CD4-positive, CD25-positive, alpha-beta regulatory T cell (primary cell): ENCODE measurements at regions not wholly inside any gene's neighbourhood (a gene's known extent, or its start where the extent isn't known, plus 50 kb on each side); places are given as distances from the start of the nearest gene placed in this dataset.

Experiments
- ATAC-seq, 2 donors: fragments of 150-1000 bp; cut with Tn5 transposase; one replicate each; pipeline ENCODE4 v1.10.0; 2021; ENCODE audit warnings: low read depth in 2 of 2, moderate number of reproducible peaks in 2 of 2, moderate library complexity in 1 of 2
- DNase-seq, 3 donors: peaks; one replicate each; pipeline versions ENCODE4 v3.0.0 to v3.0.0-alpha.2; 2012 to 2022; ENCODE audit warnings: mixed read lengths in 1 of 3
- H3K27ac ChIP-seq: one replicate; pipeline ENCODE4 v1.7.0; 2013; ENCODE audit warnings: mild to moderate bottlenecking, low read length; ENCODE audit not compliant: insufficient read depth, poor library complexity, severe bottlenecking
- H3K27me3 ChIP-seq: one replicate; pipeline ENCODE4 v1.7.0; 2013; ENCODE audit warnings: low read length; ENCODE audit not compliant: control insufficient read depth, insufficient read depth
- H3K36me3 ChIP-seq: one replicate; pipeline ENCODE4 v1.7.0; 2013; ENCODE audit warnings: mild to moderate bottlenecking, low read length, moderate library complexity; ENCODE audit not compliant: control insufficient read depth, insufficient read depth
- H3K4me1 ChIP-seq: 2 replicates; pipeline ENCODE4 v1.7.0; 2013; ENCODE audit warnings: mild to moderate bottlenecking, low read length; ENCODE audit not compliant: insufficient read depth, control insufficient read depth, poor library complexity, severe bottlenecking
- H3K4me3 ChIP-seq: one replicate; pipeline ENCODE4 v1.7.0; 2013; ENCODE audit warnings: low read depth, mild to moderate bottlenecking, low read length, moderate library complexity
- H3K9me3 ChIP-seq, 2 experiments: 1 replicate in 1 of 2; 2 replicates in 1 of 2; pipeline ENCODE4 v1.7.0; 2013; ENCODE audit warnings: low read length in 2 of 2, mild to moderate bottlenecking in 1 of 2, moderate library complexity in 1 of 2; ENCODE audit not compliant: control insufficient read depth in 2 of 2
- H3K27ac Mint-ChIP-seq, 3 donors: one replicate each; pipeline ENCODE4 v1.8.0; 2020 to 2022; ENCODE audit warnings: mild to moderate bottlenecking in 3 of 3, mixed read lengths in 3 of 3, moderate library complexity in 2 of 3
- H3K27me3 Mint-ChIP-seq: one replicate; pipeline ENCODE4 v1.8.0; 2022; ENCODE audit warnings: mild to moderate bottlenecking, mixed read lengths
- H3K36me3 Mint-ChIP-seq: one replicate; pipeline ENCODE4 v1.8.0; 2020; ENCODE audit warnings: mixed read lengths
- H3K4me1 Mint-ChIP-seq, 4 donors: one replicate each; pipeline ENCODE4 v1.8.0; 2020 to 2022; ENCODE audit warnings: mixed read lengths in 4 of 4, mild to moderate bottlenecking in 1 of 4
- H3K4me3 Mint-ChIP-seq, 4 donors: one replicate each; pipeline ENCODE4 v1.8.0; 2020 to 2022; ENCODE audit warnings: mild to moderate bottlenecking in 4 of 4, mixed read lengths in 4 of 4, moderate library complexity in 3 of 4
- H3K9me3 Mint-ChIP-seq, 7 donors: one replicate each; pipeline ENCODE4 v1.8.0; 2020 to 2022; ENCODE audit warnings: mixed read lengths in 7 of 7, mild to moderate bottlenecking in 3 of 7, moderate library complexity in 2 of 7

DNA sequence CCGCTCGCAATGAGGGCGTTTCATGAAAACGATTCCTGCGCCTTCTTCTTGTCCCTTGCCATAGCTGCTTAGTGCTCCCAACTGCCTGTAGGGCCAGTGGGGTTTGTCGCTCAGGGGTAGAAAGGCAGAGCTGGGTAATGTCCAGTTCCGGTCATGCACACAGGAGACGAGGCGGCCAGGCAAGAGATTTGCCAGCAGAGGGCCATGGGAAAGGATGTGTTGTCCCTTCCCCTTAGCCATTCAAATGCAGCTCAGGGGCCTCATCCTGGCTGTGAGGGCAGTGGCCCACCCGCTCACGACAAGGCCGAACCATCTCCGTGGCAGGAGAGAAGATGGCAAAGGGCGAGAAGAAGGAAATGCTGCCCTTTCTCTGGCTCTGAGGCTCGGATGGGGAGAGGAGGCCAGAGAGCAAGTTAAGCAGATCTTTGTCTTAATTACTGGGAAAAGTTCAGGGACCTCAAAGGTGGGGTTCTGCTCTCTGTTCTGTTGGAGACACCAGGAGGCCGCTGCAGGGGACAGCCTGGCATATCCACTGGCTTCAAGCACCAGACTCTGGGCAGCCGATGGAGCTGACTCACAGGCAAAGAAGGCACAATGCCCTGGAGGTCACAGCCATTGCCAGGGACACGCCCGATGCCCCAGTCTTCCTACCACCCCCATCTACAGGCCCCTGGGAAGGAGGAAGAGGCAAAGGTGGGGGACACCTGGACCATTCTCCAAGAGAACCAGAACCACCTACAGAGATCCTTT is 534.8 kb upstream of the MGMT start:
- Histone ChIP-seq H3K9me3 (no peaks in the 10 kb centered on the region), H3K27ac (no peak overlapping the region), H3K27me3 (no peaks in the 10 kb centered on the region), H3K4me1 (peaks cover 3% of the 10 kb centered on the region), H3K36me3 (no peaks in the 10 kb centered on the region), H3K4me3 (no peak overlapping the region)
- peaks cover 13% of the 10 kb centered on the region for H3K27me3 Mint-ChIP-seq
- ATAC-seq (no peak), DNase-seq (no peak)
- peaks cover 0 to 2% (median 0%) of the 10 kb centered on the region in 7 donors for H3K9me3 Mint-ChIP-seq
- no peak overlapping the region for H3K4me3 Mint-ChIP-seq
- peaks cover 0 to 11% (median 3%) of the 10 kb centered on the region in 4 donors for H3K4me1 Mint-ChIP-seq
- H3K27ac Mint-ChIP-seq, result peak overlapping the region in 1 of 3 donors; percentile 33
- no peaks in the 10 kb centered on the region for H3K36me3 Mint-ChIP-seq

DNA sequence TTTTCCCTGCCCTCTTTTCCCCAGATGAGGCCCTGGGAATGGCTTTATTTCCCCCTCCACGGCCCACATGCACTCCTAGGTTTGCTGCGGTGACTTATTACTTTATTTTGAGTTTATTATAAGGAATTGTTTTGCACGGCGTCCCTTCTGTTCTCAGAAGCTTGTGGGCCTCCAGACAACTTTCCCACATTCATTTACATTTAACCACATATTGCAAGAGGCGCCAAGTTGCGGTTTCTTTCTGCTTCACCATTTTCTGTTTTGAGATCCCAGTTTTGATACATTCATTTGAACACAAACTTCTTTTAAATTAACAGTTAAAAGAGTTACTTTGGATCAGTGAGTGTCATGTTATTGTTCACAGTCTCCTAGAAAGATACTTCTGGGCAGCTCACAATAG is 532.5 kb upstream of the MGMT start:
- Histone ChIP-seq H3K4me3 (no peak overlapping the region), H3K27ac (no peak overlapping the region), H3K27me3 (no peaks in the 10 kb centered on the region), H3K4me1 (peaks cover 3% of the 10 kb centered on the region), H3K9me3 (no peaks in the 10 kb centered on the region), H3K36me3 (no peaks in the 10 kb centered on the region)
- no peak overlapping the region for H3K27ac Mint-ChIP-seq
- no peaks in the 10 kb centered on the region for H3K36me3 Mint-ChIP-seq
- peaks cover 0 to 11% (median 3%) of the 10 kb centered on the region in 4 donors for H3K4me1 Mint-ChIP-seq
- H3K4me3 Mint-ChIP-seq, result no peak overlapping the region
- ATAC-seq (no peak), DNase-seq (no peak)
- H3K9me3 Mint-ChIP-seq, result peaks cover 0 to 2% (median 0%) of the 10 kb centered on the region in 7 donors
- peaks cover 13% of the 10 kb centered on the region for H3K27me3 Mint-ChIP-seq

DNA sequence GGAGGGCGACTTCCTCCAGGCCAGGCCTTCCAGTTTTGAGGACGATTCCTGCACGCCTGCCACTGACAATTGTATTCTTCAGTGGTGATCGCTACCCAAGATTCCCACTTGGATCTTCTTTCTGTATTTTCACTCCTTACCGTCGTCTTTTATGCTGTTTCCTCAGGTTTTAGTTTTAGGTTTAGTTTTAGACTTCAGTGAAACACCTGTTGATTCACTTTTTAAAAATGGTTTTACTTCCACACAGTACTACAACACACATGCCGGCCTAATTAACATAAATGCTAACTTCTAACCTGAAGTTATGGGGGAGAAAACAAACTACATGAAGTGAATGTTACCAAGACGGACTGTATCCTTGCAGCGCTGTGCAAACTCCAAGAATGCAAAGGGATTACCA is 530.6 kb upstream of the MGMT start:
- Histone ChIP-seq H3K36me3 (no peaks in the 10 kb centered on the region), H3K4me1 (peaks cover 3% of the 10 kb centered on the region), H3K27ac (no peak overlapping the region), H3K4me3 (no peak overlapping the region), H3K27me3 (no peaks in the 10 kb centered on the region), H3K9me3 (no peaks in the 10 kb centered on the region)
- Mint-ChIP-seq H3K27me3 (peaks cover 20% of the 10 kb centered on the region), H3K27ac (no peak overlapping the region), H3K9me3 (peaks cover 0 to 2% (median 0%) of the 10 kb centered on the region in 7 donors), H3K36me3 (no peaks in the 10 kb centered on the region), H3K4me1 (peaks cover 0 to 11% (median 3%) of the 10 kb centered on the region in 4 donors), H3K4me3 (no peak overlapping the region)
- ATAC-seq (no peak), DNase-seq (no peak)

DNA sequence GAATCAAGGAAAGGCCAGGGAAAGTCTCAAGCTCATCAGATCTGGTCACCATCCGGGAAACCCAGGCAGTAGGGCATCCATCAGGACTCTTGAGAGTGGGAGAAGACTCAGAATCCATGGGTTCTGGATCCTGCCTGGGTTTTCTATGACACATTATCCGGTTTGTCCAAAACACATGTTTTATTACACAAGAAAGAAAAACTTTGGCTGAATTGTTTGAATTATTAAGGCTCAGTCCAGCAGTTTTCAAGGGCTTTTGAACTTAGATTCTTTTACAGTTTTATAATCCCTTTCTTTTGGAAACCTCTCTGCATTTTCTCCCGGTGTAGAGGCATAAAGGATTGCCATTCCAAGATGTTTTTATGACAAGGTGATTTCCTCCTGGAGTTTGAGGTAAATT is 528.5 kb upstream of the MGMT start:
- H3K4me3 Mint-ChIP-seq, result no peak overlapping the region
- H3K27ac Mint-ChIP-seq, result no peak overlapping the region
- Histone ChIP-seq H3K9me3 (no peaks in the 10 kb centered on the region), H3K4me3 (no peak overlapping the region), H3K36me3 (no peaks in the 10 kb centered on the region), H3K4me1 (peaks cover 3% of the 10 kb centered on the region), H3K27ac (no peak overlapping the region), H3K27me3 (no peaks in the 10 kb centered on the region)
- ATAC-seq (no peak), DNase-seq (no peak)
- H3K27me3 Mint-ChIP-seq, result peaks cover 12% of the 10 kb centered on the region
- peaks cover 0 to 2% (median 0%) of the 10 kb centered on the region in 7 donors for H3K9me3 Mint-ChIP-seq
- no peaks in the 10 kb centered on the region for H3K36me3 Mint-ChIP-seq
- H3K4me1 Mint-ChIP-seq, result peaks cover 0 to 11% (median 3%) of the 10 kb centered on the region in 4 donors

DNA sequence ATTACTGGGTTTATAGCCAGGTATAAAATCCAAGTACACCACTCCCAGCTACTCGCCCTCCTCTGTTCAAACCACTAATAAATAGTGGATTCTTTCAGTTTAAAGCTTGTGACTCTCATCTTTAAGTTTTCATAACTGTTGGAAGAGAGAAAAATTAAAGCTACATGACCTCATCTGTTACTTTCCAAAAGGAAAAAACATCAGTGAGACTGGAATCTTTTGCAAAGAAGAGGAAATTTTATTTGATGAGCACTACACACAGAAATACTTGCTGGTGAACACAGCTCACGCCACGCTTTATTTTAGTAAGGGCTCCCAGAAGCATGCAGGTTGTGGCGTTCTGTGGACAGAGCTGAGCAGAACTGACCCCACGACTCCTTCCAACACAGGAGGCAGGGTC is 527.0 kb upstream of the MGMT start:
- Mint-ChIP-seq H3K36me3 (peaks cover under 1% of the 10 kb centered on the region), H3K4me3 (no peak overlapping the region), H3K9me3 (peaks cover 0 to 8% (median 0%) of the 10 kb centered on the region in 7 donors), H3K27ac (no peak overlapping the region), H3K27me3 (peaks cover 7% of the 10 kb centered on the region), H3K4me1 (no peaks in the 10 kb centered on the region)
- no peaks in the 10 kb centered on the region for H3K36me3 ChIP-seq
- no peak overlapping the region for H3K4me3 ChIP-seq
- no peaks in the 10 kb centered on the region for H3K27me3 ChIP-seq
- H3K9me3 ChIP-seq, result no peaks in the 10 kb centered on the region
- no peaks in the 10 kb centered on the region for H3K4me1 ChIP-seq
- DNase-seq (no peak), ATAC-seq (no peak)
- no peak overlapping the region for H3K27ac ChIP-seq

DNA sequence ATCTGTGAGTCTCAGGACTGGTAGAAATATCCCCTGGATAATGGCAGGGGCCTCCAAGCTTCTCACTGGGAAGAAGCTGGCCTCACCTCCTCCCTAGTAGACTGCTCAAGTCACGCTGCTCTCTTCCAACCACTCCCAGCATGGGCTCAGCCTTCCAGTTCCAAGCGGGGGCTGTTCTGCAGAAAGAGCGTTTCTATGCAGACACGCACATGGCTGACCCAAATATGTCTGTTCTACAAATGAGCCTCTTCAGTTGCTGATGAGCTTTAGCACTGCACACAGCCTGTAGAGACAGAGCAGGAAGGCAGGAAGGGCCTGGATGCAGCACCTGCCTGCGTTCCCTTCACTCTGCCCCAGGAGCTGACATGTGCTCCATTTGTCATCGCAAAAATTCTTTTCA is 523.9 kb upstream of the MGMT start:
- no peaks in the 10 kb centered on the region for H3K4me1 Mint-ChIP-seq
- no peaks in the 10 kb centered on the region for H3K4me1 ChIP-seq
- H3K4me3 Mint-ChIP-seq, result no peak overlapping the region
- no peak for DNase-seq
- H3K4me3 ChIP-seq, result no peak overlapping the region
- no peak for ATAC-seq
- peaks cover 0 to 12% (median 10%) of the 10 kb centered on the region in 7 donors for H3K9me3 Mint-ChIP-seq
- H3K27ac ChIP-seq, result no peak overlapping the region
- H3K27me3 Mint-ChIP-seq, result peaks cover 11% of the 10 kb centered on the region
- no peak overlapping the region for H3K27ac Mint-ChIP-seq
- no peaks in the 10 kb centered on the region for H3K9me3 ChIP-seq
- H3K36me3 ChIP-seq, result no peaks in the 10 kb centered on the region
- no peaks in the 10 kb centered on the region for H3K27me3 ChIP-seq
- H3K36me3 Mint-ChIP-seq, result peaks cover 3% of the 10 kb centered on the region

DNA sequence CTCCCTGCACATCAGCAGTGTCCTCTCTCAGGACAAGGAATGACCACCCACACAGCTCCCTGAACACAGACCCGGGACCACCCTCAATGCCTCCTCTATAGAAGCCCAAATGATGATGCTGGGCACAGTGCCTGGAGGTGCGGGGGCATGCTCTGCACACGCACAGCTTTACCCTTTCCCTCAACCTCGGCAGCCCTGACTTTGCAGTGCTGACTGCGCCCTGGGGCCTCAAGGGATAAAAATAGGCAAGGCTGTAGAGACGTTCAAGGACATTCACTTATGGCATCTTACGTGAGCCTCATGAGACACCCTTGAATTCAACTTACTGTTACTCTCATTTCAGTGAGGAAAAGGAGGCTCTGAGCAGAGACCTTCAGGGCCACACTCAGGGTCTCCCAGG is 521.6 kb upstream of the MGMT start:
- Mint-ChIP-seq H3K36me3 (peaks cover 3% of the 10 kb centered on the region), H3K9me3 (peaks cover 0 to 12% (median 10%) of the 10 kb centered on the region in 7 donors), H3K4me1 (no peaks in the 10 kb centered on the region), H3K27ac (no peak overlapping the region), H3K4me3 (no peak overlapping the region), H3K27me3 (peaks cover 11% of the 10 kb centered on the region)
- no peak overlapping the region for H3K27ac ChIP-seq
- H3K9me3 ChIP-seq, result no peaks in the 10 kb centered on the region
- no peak for ATAC-seq
- DNase-seq, result no peak
- H3K4me3 ChIP-seq, result no peak overlapping the region
- no peaks in the 10 kb centered on the region for H3K27me3 ChIP-seq
- H3K36me3 ChIP-seq, result no peaks in the 10 kb centered on the region
- no peaks in the 10 kb centered on the region for H3K4me1 ChIP-seq
